HG03460 (cell line): ENCODE measurements at regions not wholly inside any gene's neighbourhood (a gene's known extent, or its start where the extent isn't known, plus 50 kb on each side); places are given as distances from the start of the nearest gene placed in this dataset.
"Not testable (repeated sequence)": the region's sequence is repeated elsewhere in the genome, so short reads cannot be mapped to it uniquely, and the experiment has no call there.

Experiments used
- ATAC-seq: cut with Tn5 transposase; IDR thresholded peaks from one replicate; pipeline ENCODE4 v1.9.1; 2021; ENCODE audit not compliant: unreplicated experiment

DNA sequence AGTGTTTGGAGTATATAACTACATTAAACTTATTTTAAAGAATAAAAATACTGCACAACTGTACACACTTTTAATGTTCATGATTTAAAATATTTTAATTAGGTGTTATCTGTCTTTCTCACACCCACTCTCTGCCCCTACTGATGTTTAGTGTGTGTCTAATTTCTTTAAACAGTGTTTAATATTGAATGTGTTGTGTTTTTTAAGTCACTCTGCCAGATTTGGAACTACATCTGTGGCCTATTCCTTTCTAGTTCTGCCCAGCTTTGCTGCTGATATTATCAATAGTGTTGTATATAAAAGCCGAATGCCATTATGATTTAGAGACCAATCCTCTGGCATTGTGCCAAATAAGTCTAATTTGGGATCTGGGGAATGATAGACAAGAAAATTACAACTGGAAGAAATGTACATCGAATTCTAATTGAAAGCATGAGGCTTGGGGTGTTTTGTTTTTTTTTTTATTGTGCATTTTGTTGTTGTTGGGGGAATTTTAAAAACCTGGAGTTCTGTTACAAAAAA is 398.0 kb downstream of the CPS1 start:
- ATAC-seq = no peak

DNA sequence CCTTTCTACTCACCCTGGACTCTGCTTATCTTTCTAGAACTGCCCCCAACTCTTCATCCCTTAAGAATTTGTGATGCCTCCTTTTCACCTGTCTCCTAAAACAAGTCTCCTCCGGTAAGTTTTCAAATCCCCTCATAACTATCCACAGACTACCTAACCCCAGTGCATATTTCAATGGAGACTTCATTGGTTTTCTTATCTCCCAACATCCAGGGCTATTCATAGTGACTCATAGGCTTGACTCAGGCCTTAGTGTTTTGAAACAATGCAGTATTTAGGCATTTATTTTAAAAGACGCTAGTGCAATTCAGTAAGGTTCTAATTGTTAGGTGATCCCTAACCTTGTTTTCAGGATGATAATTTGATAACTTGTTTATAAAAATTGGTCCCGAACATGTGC is 399.2 kb downstream of the CPS1 start:
- no peak for ATAC-seq

DNA sequence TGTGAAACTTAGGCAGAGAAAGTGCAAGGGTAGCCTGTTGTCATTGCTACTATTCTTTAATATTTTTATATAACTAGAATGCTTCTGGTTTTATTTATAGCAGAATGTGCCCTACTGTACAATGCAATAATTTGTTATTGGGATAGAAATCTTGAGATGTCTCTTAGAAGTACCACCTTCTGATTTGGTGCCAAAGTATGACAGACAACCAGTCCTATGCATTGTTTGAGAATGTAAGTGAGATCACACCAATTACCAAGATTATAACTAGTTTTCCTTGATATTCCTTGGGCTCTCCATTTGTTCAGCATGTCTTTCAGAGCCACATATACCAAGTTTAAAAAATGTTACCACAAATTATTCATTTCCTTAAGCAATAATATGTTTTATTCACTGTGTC is 399.7 kb downstream of the CPS1 start:
- ATAC-seq = no peak

DNA sequence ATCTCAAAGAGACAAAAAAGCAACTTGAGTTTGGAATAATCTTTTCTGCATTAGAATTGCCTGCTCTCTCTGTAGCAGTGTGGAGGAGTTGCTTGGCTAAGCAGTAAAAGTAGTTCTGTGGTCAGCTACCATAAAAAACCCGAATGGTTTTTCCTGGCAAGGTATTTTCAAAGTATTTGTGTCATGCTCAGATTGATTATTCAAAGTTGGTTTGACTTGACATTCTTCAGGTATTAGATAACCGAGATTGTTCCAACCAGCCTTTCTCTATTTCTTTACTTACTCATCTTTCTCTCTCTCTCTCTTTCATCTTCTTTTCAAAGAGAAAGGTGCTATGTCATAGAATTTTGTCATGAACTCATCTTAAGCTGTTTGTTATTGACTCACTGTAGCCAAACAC is 404.9 kb downstream of the CPS1 start:
- ATAC-seq = no peak

DNA sequence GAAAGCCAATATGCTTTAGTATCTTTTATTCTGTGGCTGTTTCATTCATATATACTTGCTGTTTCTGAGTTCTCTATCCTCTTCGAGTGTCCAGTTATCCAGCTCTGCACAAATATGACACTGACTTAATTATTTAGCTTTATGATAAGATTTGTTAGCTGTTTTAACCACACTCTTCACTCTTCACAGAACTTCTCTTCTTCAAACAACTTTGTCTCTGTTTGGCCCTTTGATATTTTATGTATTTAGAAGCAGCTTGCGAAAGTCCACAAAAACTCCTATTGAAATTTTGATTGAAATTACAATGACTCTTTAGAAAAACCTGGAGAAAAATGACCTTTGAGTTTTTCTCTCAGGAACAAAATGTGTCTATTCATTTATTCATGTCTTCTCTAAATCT is 407.0 kb downstream of the CPS1 start:
- no peak for ATAC-seq

DNA sequence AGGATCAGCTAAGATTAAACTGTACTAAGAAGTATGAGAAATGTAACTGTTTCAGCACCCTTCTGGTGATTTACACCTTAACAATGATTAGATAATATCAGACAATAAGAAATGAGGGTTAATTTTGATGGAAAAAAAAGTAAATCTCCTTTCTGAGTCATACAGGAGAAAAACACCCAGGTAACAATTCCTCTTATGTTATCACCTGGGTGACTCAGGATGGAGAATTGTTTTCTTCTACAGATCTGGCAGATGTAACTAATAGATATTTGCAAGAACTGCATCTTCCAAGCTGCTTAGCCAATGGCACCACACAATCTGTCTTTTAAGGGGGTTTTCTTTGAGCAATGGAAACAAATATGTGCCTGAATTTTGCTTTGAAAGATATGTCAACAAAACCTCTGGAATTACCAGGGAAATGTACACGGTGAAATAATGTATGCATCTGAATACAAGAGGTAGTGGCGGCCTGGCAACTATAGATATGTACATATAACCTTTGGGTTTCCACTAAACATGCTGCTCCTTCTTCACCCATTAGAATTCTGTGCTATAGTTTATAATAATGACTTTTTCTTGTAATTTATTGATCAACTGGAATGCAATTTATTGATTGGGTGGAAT is 407.9 kb downstream of the CPS1 start:
- ATAC-seq = no peak

DNA sequence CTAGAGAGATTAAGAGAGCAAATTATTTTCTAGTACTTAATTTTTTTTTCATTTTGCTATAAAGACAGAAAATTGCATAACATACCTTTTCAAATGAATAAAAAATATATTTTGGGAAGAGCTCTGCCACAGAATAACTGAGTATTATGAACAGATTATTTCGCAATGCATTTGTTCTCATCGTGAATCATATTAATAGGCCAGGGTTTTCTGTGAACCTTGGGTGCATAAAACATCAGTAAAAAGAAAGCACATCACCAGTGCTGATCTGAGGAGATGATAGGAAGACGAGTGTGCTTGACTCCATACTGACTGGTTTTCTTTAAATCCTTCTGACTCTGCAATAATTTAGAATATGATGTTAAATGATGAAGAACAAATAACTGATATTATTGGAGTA is 409.1 kb downstream of the CPS1 start:
- ATAC-seq = no peak

DNA sequence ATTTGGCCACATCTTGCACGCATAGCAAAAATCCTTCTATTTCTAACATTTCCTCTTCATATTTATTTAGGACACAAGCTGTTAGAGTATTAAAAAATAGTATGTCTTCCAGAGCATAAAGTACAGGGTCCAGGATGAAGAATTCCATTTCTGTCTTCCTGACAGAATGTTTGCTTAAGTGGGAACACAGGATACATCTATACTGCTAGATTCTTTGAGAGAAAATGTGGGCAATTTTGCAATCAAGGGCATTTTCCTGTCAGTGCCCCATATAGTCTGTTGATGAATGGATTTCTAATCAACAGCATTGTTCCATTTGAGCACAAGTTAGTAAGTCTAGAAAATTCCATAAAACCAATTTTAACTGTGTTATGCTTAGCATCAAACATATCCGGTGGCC is 409.9 kb downstream of the CPS1 start:
- ATAC-seq = no peak

DNA sequence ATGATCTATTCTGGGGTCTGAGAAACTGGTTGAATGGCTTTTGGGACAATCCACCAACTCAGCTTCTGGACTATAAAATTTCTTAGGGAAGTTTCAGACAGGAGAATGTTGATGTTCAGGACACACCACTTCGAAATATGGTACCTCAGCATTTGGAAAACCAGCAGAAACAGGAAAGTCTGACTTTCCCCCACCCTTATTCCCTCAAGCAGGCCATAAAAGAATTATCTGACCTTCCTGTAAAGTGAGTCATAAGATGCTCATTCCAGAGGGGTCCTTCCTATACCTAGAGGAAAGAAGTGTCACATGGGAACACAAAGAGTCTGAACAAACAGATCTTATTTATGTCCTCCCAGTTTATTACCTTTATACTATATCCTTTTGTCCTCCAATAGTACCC is 415.0 kb downstream of the CPS1 start:
- ATAC-seq = no peak

DNA sequence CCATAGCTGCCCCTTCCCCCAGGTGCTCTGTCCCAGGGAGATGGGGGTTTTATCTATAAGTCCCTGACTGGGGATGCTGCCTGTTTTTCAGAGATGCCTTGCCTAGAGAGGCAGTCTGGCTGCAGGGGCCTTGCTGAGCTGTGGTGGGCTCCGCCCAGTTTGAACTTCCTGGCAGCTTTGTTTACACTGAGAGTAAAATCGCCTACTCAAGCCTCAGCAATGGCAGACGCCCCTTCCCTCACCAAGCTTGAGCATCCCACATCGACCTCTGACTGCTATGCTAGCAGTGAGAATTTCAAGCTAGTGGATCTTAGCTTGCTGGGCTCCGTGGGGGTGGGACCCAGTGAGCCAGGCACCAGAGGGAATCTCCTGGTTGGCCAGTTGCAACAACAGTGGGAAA is 430.4 kb downstream of the CPS1 start:
- ATAC-seq = not testable (repeated sequence)

DNA sequence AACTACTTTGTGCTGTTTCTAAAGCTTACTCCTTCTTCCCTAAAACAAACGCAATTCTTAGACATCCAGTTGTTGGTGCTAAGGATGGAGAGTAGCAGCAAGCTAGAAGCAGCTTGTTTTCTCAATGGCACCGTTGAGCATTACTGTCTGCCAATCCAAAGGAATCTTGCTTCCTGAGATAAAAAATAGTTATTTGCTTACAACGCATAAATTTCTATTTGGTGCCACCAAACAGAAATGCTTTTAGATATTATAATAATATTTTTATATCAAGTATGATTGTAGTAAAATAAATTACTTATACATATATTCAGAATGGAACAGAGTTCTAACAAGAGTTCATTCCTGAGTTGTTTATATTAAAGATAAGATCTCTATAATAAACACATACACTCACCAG is 434.7 kb downstream of the CPS1 start:
- no peak for ATAC-seq

DNA sequence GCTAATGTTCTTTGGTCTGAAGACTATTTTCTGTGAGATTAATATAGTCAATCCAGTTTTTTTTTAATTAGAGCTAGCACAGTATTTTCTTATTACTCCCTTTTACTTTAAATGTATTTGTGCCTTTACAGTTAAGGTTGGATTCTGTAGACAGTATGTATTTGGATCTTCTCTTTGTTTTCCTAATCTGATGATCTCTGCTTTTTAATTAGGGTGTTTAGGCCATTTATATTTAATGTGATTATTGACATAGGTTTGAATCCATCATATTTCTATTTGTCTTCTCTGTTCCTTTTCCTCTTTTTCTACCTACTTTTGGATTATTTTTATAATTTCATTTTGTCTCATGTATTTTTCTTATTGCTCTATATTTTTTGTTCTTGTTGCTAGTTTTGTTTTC is 437.7 kb downstream of the CPS1 start:
- no peak for ATAC-seq

DNA sequence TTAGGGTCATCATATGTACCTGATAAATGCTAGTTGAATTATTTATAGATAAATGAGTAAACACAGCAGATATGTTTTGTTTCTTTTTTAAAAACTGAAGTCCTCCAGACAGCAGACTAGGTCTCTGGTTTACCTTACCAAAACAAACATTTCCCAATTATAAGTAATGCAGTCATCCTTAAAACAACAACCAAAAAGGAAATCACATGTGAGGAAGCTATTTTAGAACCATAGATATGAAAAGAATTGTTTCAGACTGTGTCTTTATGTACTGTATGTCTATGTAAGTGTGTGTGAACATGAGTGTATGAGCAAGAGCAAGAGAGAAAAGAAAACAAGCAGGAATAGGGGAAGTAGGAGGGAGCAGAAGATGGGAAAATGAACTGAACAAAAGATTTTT is 441.0 kb downstream of the CPS1 start:
- ATAC-seq = no peak

DNA sequence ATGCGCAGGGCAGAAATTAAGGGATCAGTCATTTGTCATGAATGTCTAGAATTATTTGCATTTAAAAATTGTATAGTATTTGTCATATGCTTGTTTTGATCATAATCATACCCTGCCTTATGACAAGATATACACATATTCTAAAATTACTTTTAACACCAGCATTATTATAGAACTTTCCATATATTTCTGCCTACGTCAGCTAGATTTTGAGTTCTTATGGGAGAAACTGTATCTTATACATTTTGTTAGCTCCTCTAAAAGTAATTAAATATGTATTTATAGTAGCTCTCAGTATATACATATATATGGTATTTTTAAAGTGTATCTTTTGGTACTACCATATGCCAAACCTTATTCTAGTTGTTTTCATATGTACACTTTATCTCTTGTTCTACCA is 441.9 kb downstream of the CPS1 start:
- ATAC-seq = no peak

DNA sequence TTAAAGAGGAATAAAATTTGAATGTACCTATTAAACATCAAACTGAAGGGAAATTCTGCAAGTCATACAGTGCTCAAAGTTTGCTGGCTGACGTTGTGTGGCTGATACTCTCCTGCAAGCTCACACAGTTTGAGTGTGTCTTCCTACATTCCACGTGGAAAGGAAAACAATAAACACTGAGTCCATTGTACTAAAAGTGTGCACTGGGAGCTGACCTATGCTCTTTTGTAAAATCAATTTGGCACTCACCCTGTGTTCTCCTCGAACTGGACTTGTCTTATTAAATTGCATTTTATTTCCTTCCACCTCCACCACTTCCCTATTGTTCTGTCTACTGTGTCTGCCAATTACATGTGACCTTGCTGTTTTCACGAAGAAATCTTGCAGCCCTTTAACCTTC is 458.0 kb downstream of the CPS1 start:
- no peak for ATAC-seq

DNA sequence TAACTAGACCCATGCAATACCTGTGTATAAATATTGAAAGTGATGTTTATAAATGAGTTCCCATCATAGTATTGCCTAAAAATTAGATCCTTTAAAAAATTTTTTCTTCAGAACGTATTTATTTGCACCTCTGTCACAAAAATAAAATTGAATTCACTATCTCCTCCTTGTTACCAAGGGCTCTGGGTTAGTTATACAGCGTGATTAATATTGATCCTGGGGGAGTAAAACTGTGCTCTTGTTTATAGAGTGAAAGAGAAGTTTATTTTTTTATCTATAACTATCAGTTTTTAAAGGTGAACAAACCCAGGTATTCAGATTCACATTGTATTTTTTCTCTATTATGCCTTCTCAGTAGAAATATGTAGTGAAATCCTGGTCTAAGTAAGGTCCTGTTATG is 458.5 kb downstream of the CPS1 start:
- no peak for ATAC-seq

DNA sequence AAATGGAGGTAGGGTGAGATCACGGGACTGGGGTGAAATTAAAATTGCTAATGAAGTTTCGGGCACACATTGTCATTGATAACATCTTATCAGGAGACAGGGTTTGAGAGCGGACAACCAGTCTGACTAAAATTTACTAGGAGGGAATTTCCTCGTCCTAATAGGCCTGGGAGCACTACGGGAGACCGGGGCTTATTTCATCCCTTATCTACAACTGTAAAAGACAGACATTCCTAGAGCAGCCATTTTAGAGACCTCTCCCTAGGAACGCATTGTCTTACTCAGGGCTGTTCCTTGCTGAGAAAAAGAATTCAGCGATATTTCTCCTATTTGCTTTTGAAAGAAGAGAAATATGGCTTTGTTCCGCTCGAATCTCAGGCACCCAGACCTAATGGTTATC is 468.7 kb downstream of the CPS1 start:
- not testable (repeated sequence) for ATAC-seq

DNA sequence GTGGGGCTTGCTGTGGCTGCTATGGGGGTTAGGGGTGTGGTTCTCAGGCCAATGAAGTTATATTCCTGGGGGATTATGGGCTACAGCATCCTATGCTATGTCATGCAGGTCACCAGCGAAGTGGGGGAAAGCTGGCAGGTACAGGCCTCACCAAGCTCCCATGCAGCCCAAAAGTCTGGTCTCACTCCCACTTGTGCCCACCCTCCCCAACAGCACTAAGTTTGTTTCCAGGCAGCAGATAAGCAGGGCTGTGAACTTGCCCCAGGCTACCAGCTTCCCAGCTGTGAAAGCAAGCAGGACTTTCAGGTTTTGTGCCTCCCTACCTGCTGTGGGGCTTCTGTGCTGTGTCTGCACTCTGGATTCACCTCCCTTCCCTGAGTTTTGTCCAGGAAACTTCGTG is 469.7 kb downstream of the CPS1 start:
- no peak for ATAC-seq

DNA sequence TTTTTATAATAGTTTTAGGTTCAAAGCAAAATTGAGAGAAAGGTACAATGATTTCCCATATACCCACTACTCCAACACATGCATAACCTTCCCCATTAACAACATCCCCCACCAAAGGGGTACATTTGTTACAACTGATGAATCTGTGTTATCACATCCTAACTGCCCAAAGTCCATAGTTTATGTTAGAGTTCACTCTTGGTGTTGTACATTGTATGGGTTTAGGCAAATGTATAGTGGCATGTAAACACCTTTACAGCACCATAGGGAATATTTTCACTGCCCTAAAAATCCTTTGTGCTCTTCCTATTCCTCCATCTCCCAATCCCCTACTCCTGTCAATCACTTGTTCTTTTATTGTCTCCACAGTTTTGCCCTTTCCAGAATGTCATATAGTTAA is 471.6 kb downstream of the CPS1 start:
- no peak for ATAC-seq

DNA sequence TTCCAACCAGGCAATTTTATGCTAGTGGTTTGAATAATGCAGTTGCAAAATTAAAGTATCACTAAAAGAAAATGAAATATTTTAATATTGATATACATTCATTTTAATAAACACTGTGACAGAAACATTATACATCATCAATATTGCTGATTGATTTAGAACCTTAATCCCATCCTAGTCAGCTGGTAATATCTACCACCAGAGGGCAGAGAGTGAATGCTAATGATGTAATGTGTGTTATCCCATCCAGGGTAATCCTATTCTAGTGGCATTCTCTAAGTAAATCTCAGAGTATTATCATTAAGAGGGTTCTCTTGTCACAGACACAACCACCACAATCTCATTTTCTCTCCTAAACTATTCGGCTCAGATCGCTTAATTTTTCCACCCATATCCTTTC is 477.4 kb downstream of the CPS1 start:
- no peak for ATAC-seq

DNA sequence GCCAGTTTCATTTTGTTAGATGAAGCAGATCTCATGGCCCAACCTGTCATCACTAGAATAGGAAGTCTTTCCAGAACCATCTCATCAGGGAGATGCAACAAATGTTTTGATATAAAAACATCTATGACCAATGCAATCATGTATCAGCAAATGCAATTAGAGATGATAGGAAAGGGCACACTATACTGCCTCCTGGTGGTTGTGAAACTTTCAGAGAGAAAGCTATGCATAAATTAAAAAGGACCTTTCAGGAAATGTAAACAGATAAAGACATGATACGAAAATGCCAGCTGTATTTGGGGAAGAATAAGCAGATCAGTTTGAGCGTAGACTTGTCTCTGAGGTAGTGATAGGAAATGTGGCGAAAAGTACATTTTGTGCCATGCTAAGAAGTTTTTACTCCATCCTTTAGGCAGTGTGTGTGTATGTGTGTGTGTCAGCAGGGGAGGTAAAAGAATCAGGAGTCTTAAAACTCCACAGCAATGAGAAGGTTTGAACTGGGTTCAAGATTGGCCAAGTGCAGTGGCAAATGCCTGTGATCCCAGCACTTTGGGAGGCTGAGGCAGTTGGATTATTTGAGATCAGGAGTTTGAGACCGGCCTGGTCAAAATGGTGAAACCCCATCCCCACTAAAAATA is 479.3 kb downstream of the CPS1 start:
- ATAC-seq = no peak

DNA sequence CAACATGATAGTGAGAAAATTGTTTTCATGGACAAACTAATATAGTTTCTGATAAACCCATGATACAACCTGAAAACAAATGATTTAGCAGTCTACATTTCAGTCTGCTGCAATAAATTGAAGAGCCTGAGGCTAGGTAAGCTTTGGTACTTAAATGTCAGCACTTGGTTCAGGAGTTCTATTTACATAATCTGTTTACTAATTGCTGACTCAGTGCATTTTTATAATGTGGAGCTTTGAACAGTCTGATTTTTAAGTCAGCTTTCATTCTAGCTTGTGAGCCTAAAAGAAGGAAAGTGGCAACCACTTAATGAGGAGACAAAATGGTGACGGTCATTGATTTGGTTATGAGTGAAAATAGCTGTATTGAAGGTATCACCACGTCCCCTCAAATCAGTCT is 488.6 kb downstream of the CPS1 start:
- ATAC-seq = no peak
